ENCODE measurements at regions not wholly inside any gene's neighbourhood (a gene's known extent, or its start where the extent isn't known, plus 50 kb on each side); places are given as distances from the start of the nearest gene placed in this dataset.

DNA sequence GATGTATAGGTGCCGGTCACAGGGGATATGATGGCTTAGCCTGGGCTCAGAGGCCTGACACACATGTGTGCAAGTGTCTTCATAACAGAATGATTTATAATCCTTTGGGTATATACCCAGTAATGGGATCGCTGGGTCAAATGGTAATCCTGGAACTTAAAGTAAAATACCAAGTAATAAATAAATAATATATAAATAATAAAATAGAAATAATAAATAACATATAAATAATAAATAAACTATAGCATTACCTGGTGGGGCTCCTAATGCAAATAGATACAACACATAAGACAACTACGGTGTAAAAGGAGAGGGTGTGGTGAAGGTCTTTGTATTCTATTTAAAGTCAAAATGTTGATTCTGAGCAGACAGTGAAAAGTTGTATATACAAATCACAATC, 68.5 kb upstream of the GFPT2 start:
- TF ChIP-seq CTCF (IDR thresholded peaks at IDR 0.05), result no peak
- TF ChIP-seq EZH2phosphoT487 (IDR thresholded peaks at IDR 0.05), result no peak
- no peak for TF ChIP-seq EZH2 (IDR thresholded peaks at IDR 0.05)
